Muscle layer of colon (tissue), 2 donors: ENCODE measurements at regions not wholly inside any gene's neighbourhood (a gene's known extent, or its start where the extent isn't known, plus 50 kb on each side); places are given as distances from the start of the nearest gene placed in this dataset.

Experiments
- H3K27ac ChIP-seq: one replicate; pipeline ENCODE4 v1.7.0; 2013; ENCODE audit warnings: low read depth, mild to moderate bottlenecking, low read length, moderate library complexity
- H3K27me3 ChIP-seq, 2 donors: one replicate each; pipeline ENCODE4 v1.7.0; 2013; ENCODE audit warnings: low read length in 2 of 2, mild to moderate bottlenecking in 2 of 2; ENCODE audit not compliant: insufficient read depth in 2 of 2, control insufficient read depth in 1 of 2
- H3K36me3 ChIP-seq: one replicate; pipeline ENCODE4 v1.7.0; 2013; ENCODE audit warnings: mild to moderate bottlenecking, low read length; ENCODE audit not compliant: insufficient read depth
- H3K4me1 ChIP-seq: one replicate; pipeline ENCODE4 v1.7.0; 2013; ENCODE audit warnings: mild to moderate bottlenecking, low read length; ENCODE audit not compliant: insufficient read depth
- H3K4me3 ChIP-seq, 2 donors: one replicate each; pipeline ENCODE4 v1.7.0; 2013; ENCODE audit warnings: low read length in 2 of 2, low read depth in 1 of 2, mild to moderate bottlenecking in 1 of 2, moderate library complexity in 1 of 2
- H3K9ac ChIP-seq: one replicate; pipeline ENCODE4 v1.7.0; 2013; ENCODE audit warnings: low read length
- H3K9me3 ChIP-seq: one replicate; pipeline ENCODE4 v1.7.0; 2013; ENCODE audit warnings: mild to moderate bottlenecking, low read length
- donor health status: abdominal sarcoma.
- donor health status: Adenocarcinoma of cecum.

- peaks cover 4% of the 10 kb centered on the region for H3K9me3 ChIP-seq
- no peak overlapping the region for H3K4me3 ChIP-seq
- H3K4me1 ChIP-seq: no peaks in the 10 kb centered on the region
- no peaks in the 10 kb centered on the region for H3K36me3 ChIP-seq
- no peaks in the 10 kb centered on the region for H3K27me3 ChIP-seq
- no peak overlapping the region for H3K27ac ChIP-seq
- H3K9ac ChIP-seq: no peak overlapping the region
These were observed 198.5 kb downstream of the ADGRG6 start for GRCh38 chr6:142500250-142500786.

- Histone ChIP-seq H3K36me3 (no peaks in the 10 kb centered on the region), H3K27me3 (no peaks in the 10 kb centered on the region), H3K9me3 (peaks cover 4% of the 10 kb centered on the region), H3K4me1 (no peaks in the 10 kb centered on the region), H3K9ac (no peak overlapping the region), H3K4me3 (no peak overlapping the region), H3K27ac (no peak overlapping the region)
These were observed 200.0 kb downstream of the ADGRG6 start for GRCh38 chr6:142501795-142502194.

GRCh38 chr6:142507065-142507464, 205.3 kb downstream of the ADGRG6 start:
- no peak overlapping the region for H3K4me3 ChIP-seq
- H3K27ac ChIP-seq: no peak overlapping the region
- no peaks in the 10 kb centered on the region for H3K36me3 ChIP-seq
- H3K4me1 ChIP-seq: no peaks in the 10 kb centered on the region
- H3K9me3 ChIP-seq: peaks cover 4% of the 10 kb centered on the region
- no peaks in the 10 kb centered on the region for H3K27me3 ChIP-seq
- H3K9ac ChIP-seq: no peak overlapping the region

- H3K27me3 ChIP-seq: no peaks in the 10 kb centered on the region
- H3K27ac ChIP-seq: no peak overlapping the region
- no peaks in the 10 kb centered on the region for H3K36me3 ChIP-seq
These were observed 208.4 kb downstream of the ADGRG6 start for GRCh38 chr6:142510211-142510610.

GRCh38 chr6:142518126-142518525, 216.3 kb downstream of the ADGRG6 start:
- Histone ChIP-seq H3K27me3 (no peaks in the 10 kb centered on the region), H3K4me3 (no peak overlapping the region), H3K9ac (no peak overlapping the region), H3K9me3 (no peaks in the 10 kb centered on the region), H3K4me1 (no peaks in the 10 kb centered on the region), H3K36me3 (no peaks in the 10 kb centered on the region), H3K27ac (no peak overlapping the region)

More at GRCh38 chr6:142510211-142510610, 208.4 kb downstream of the ADGRG6 start:
- Histone ChIP-seq H3K9me3 (no peaks in the 10 kb centered on the region), H3K9ac (no peak overlapping the region), H3K4me1 (no peaks in the 10 kb centered on the region), H3K4me3 (no peak overlapping the region)

- no peak overlapping the region for H3K27ac ChIP-seq
- no peaks in the 10 kb centered on the region for H3K36me3 ChIP-seq
- H3K9me3 ChIP-seq: no peaks in the 10 kb centered on the region
- no peak overlapping the region for H3K4me3 ChIP-seq
- H3K4me1 ChIP-seq: no peaks in the 10 kb centered on the region
- H3K9ac ChIP-seq: no peak overlapping the region
- H3K27me3 ChIP-seq: no peaks in the 10 kb centered on the region
These were observed 217.0 kb downstream of the ADGRG6 start for GRCh38 chr6:142518761-142519160.

- no peaks in the 10 kb centered on the region for H3K27me3 ChIP-seq
- no peaks in the 10 kb centered on the region for H3K36me3 ChIP-seq
- no peaks in the 10 kb centered on the region for H3K9me3 ChIP-seq
- no peak overlapping the region for H3K9ac ChIP-seq
- H3K4me1 ChIP-seq: no peaks in the 10 kb centered on the region
- no peak overlapping the region for H3K4me3 ChIP-seq
- H3K27ac ChIP-seq: no peak overlapping the region
These were observed 220.0 kb downstream of the ADGRG6 start for GRCh38 chr6:142521791-142522190.

GRCh38 chr6:142523515-142524375, 221.9 kb downstream of the ADGRG6 start:
- H3K36me3 ChIP-seq: no peaks in the 10 kb centered on the region
- no peak overlapping the region for H3K4me3 ChIP-seq
- no peak overlapping the region for H3K27ac ChIP-seq
- H3K9me3 ChIP-seq: no peaks in the 10 kb centered on the region
- no peaks in the 10 kb centered on the region for H3K27me3 ChIP-seq
- no peaks in the 10 kb centered on the region for H3K4me1 ChIP-seq
- H3K9ac ChIP-seq: no peak overlapping the region

GRCh38 chr6:142530566-142530965, 228.8 kb downstream of the ADGRG6 start:
- Histone ChIP-seq H3K4me3 (no peak overlapping the region), H3K9ac (no peak overlapping the region), H3K27ac (no peak overlapping the region), H3K4me1 (no peaks in the 10 kb centered on the region), H3K27me3 (no peaks in the 10 kb centered on the region), H3K36me3 (no peaks in the 10 kb centered on the region), H3K9me3 (no peaks in the 10 kb centered on the region)

- no peak overlapping the region for H3K9ac ChIP-seq
- H3K4me1 ChIP-seq: no peaks in the 10 kb centered on the region
- H3K9me3 ChIP-seq: no peaks in the 10 kb centered on the region
- no peaks in the 10 kb centered on the region for H3K36me3 ChIP-seq
- H3K4me3 ChIP-seq: no peak overlapping the region
- no peaks in the 10 kb centered on the region for H3K27me3 ChIP-seq
- no peak overlapping the region for H3K27ac ChIP-seq
These were observed 229.9 kb downstream of the ADGRG6 start for GRCh38 chr6:142531727-142532126.

- H3K4me1 ChIP-seq: no peaks in the 10 kb centered on the region
- H3K27me3 ChIP-seq: no peaks in the 10 kb centered on the region
- H3K27ac ChIP-seq: no peak overlapping the region
- H3K36me3 ChIP-seq: no peaks in the 10 kb centered on the region
- H3K4me3 ChIP-seq: no peak overlapping the region
- H3K9me3 ChIP-seq: no peaks in the 10 kb centered on the region
- no peak overlapping the region for H3K9ac ChIP-seq
These were observed 232.3 kb downstream of the ADGRG6 start for GRCh38 chr6:142534076-142534475.

- H3K9me3 ChIP-seq: no peaks in the 10 kb centered on the region
- no peaks in the 10 kb centered on the region for H3K4me1 ChIP-seq
- H3K27ac ChIP-seq: no peak overlapping the region
- no peaks in the 10 kb centered on the region for H3K36me3 ChIP-seq
- no peak overlapping the region for H3K4me3 ChIP-seq
- no peak overlapping the region for H3K9ac ChIP-seq
- no peaks in the 10 kb centered on the region for H3K27me3 ChIP-seq
These were observed 232.7 kb downstream of the ADGRG6 start for GRCh38 chr6:142534484-142534883.
